ENCODE measurements at regions not wholly inside any gene's neighbourhood (a gene's known extent, or its start where the extent isn't known, plus 50 kb on each side); places are given as distances from the start of the nearest gene placed in this dataset.
"Not testable (repeated sequence)": the region's sequence is repeated elsewhere in the genome, so short reads cannot be mapped to it uniquely, and the experiment has no call there.

GRCh38 chr5:16383544-16384052, 82.0 kb downstream of the ZNF622 start:
- TF ChIP-seq CTCF (conservative IDR thresholded peaks at IDR 0.05; ENCODE audit: low read depth) = no peak
- DNase-seq (ENCODE audit: low spot score) = no peak
- ChIA-PET POLR2A (ENCODE audit: low non-redundant PET) (no interaction called here), CTCF (no interaction called here)
- no peak overlapping the region for H3K27ac ChIP-seq

GRCh38 chr5:16382047-16382446, 83.6 kb downstream of the ZNF622 start:
- ChIA-PET POLR2A (ENCODE audit: low non-redundant PET) (no interaction called here), CTCF (no interaction called here)
- DNase-seq (ENCODE audit: low spot score) = no peak
- TF ChIP-seq CTCF (conservative IDR thresholded peaks at IDR 0.05; ENCODE audit: low read depth) = no peak
- no peak overlapping the region for H3K27ac ChIP-seq

- ChIA-PET CTCF (no interaction called here), POLR2A (ENCODE audit: low non-redundant PET) (no interaction called here)
- H3K27ac ChIP-seq = no peak overlapping the region
- no peak for TF ChIP-seq CTCF (conservative IDR thresholded peaks at IDR 0.05; ENCODE audit: low read depth)
- no peak for DNase-seq (ENCODE audit: low spot score)
Measured at GRCh38 chr5:16378762-16379161, 86.8 kb downstream of the ZNF622 start.

GRCh38 chr5:16372493-16372892, 93.1 kb downstream of the ZNF622 start:
- ChIA-PET POLR2A (ENCODE audit: low non-redundant PET) (no interaction called here), CTCF (no interaction called here)
- no peak overlapping the region for H3K27ac ChIP-seq
- no peak for DNase-seq (ENCODE audit: low spot score)
- TF ChIP-seq CTCF (conservative IDR thresholded peaks at IDR 0.05; ENCODE audit: low read depth) = no peak

- POLR2A ChIA-PET (ENCODE audit: low non-redundant PET) = no interaction called here
- no peak overlapping the region for H3K27ac ChIP-seq
- DNase-seq (ENCODE audit: low spot score) = no peak
- no peak for TF ChIP-seq CTCF (conservative IDR thresholded peaks at IDR 0.05; ENCODE audit: low read depth)
- CTCF ChIA-PET = no interaction called here
Measured at GRCh38 chr5:16366491-16366890, 99.1 kb downstream of the ZNF622 start.

DNA sequence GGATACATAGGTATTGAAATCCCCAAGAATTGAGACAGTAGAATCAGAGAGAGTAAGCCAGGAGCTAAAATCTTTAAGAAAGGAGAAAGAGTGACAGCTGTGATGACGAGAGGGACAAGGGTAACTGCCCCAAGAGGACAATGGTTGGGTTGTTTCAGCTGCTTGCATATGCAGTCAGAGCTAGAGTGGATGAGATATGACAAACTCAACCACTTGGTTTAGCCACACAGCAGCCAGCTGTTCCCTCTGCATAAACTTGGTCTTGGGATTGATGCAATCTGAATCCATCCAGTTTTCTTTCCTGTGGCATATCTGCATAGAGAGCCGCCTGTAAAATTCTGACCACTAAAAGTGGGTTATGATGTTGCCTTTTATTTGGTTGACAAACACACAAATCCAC, 100.7 kb downstream of the ZNF622 start:
- DNase-seq (ENCODE audit: low spot score) = no peak
- POLR2A ChIA-PET (ENCODE audit: low non-redundant PET) = no interaction called here
- no peak for TF ChIP-seq CTCF (conservative IDR thresholded peaks at IDR 0.05; ENCODE audit: low read depth)
- CTCF ChIA-PET = interaction anchor here (0.7 kb wide), 1 partner anchor 18 kb away, joined by 3 read pairs; no protein-coding TSS in a partner anchor
- no peak overlapping the region for H3K27ac ChIP-seq

- CTCF ChIA-PET = interaction anchor here (0.6 kb wide), 1 partner anchor 850 kb away, joined by 3 read pairs; no protein-coding TSS in a partner anchor
- DNase-seq (ENCODE audit: low spot score); H3K27ac ChIP-seq; POLR2A ChIA-PET (ENCODE audit: low non-redundant PET): not testable (repeated sequence)
Measured at GRCh38 chr5:16353439-16353838, 112.2 kb downstream of the ZNF622 start.

All from RWPE1 (cell line).